ENCODE measurements at regions not wholly inside any gene's neighbourhood (a gene's known extent, or its start where the extent isn't known, plus 50 kb on each side); places are given as distances from the start of the nearest gene placed in this dataset.

- TF ChIP-seq POLR2AphosphoS5 (IDR thresholded peaks at IDR 0.05), result no peak
- no peak for TF ChIP-seq CTCF (IDR thresholded peaks at IDR 0.05)
- no peak for TF ChIP-seq POLR2A (IDR thresholded peaks at IDR 0.05)
- TF ChIP-seq EP300 (IDR thresholded peaks at IDR 0.05), result no peak
These were observed 120.5 kb upstream of the MAST4 start for GRCh38 chr5:66475731-66476130.

All from suprapubic skin (tissue), 4 donors.